BJ (cell line): ENCODE measurements at regions not wholly inside any gene's neighbourhood (a gene's known extent, or its start where the extent isn't known, plus 50 kb on each side); places are given as distances from the start of the nearest gene placed in this dataset.

Experiments used
- CTCF ChIA-PET: fragments of 350-600 bp; formaldehyde crosslinking; extraction: SDS; loops from one replicate; lab custom pipeline; 2021; ENCODE audit warnings: antibody characterized with exemption, inconsistent platforms; lab: Yijun Ruan, JAX
- POLR2A ChIA-PET: fragments of 300-600 bp; sonication (Branson Sonifier 250); formaldehyde crosslinking; extraction: SDS; loops from one replicate; lab custom pipeline; 2021; ENCODE audit warnings: antibody characterized with exemption; lab: Charles Lee
- DNase-seq: peaks from one replicate; pipeline ENCODE4 v3.0.0-alpha.2; 2011; ENCODE audit warnings: low read depth
- H3K27me3 ChIP-seq: 2 replicates; pipeline ENCODE4 v1.6.0; 2011; ENCODE audit warnings: low read length; ENCODE audit not compliant: control insufficient read depth, insufficient read depth
- H3K36me3 ChIP-seq: 2 replicates; pipeline ENCODE4 v1.5.1; 2011; ENCODE audit warnings: low read length; ENCODE audit not compliant: control insufficient read depth, insufficient read depth
- H3K4me3 ChIP-seq: 2 replicates; pipeline ENCODE4 v1.5.1; 2011; ENCODE audit warnings: low read depth, mild to moderate bottlenecking, control low read depth, low read length
- CTCF ChIP-seq: IDR thresholded peaks from 2 replicates; pipeline ENCODE4 v1.5.1; 2011; ENCODE audit warnings: low read depth, mild to moderate bottlenecking, control low read depth, inconsistent platforms, low read length, moderate library complexity; ENCODE audit not compliant: insufficient read depth

GRCh38 chr5:85760519-85760918, 857.2 kb upstream of the COX7C start:
- Histone ChIP-seq H3K4me3 (no peak overlapping the region), H3K36me3 (no peaks in the 10 kb centered on the region), H3K27me3 (no peaks in the 10 kb centered on the region)
- CTCF ChIA-PET = no interaction called here
- POLR2A ChIA-PET = no interaction called here
- DNase-seq = no peak
- no peak for TF ChIP-seq CTCF

DNA sequence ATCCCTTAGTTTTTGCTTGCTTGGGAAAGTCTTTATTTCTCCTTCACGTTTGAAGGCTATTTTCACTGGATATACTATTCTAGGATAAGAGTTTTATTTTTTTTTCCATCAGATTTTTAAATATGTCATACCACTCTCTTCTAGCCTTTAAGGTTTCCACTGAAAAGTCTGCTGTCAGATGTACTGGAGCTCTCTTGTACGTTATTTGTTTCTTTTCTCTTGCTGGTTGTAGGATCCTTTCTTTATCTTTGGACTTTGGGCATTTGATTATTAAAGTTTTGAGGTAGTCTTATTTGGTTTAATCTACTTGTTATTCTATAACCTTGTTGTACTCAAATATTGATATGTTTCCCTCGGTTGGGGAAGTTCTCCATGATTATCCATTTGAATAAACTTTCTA, 848.4 kb upstream of the COX7C start:
- CTCF ChIA-PET = no interaction called here
- TF ChIP-seq CTCF = no peak

GRCh38 chr5:85784746-85785145, 833.0 kb upstream of the COX7C start:
- ChIA-PET CTCF (no interaction called here), POLR2A (no interaction called here)

More for the DNA sequence above, 848.4 kb upstream of the COX7C start:
- Histone ChIP-seq H3K4me3 (no peak overlapping the region), H3K27me3 (no peaks in the 10 kb centered on the region), H3K36me3 (no peaks in the 10 kb centered on the region)
- no peak for DNase-seq
- POLR2A ChIA-PET = no interaction called here

DNA sequence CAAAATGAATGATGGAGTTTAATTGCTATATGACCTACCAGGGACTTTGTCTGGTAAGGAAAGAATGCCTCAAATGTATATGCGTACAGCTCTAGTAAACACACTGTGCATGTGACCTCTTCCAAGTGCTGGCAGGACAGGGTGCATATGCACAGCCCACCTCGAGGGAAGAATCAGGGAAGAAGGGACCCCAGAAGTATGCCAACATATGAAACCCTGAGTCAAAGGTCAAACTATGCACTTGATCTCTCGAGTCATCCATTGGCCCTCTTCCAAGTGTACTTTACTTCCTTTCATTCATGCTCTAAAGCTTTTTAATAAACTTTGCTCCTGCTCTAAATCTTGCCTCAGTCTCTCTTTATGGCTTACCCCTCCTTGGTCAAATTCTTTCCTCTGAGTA, 804.6 kb upstream of the COX7C start:
- TF ChIP-seq CTCF = no peak
- CTCF ChIA-PET = no interaction called here
- no peak for DNase-seq
- POLR2A ChIA-PET = no interaction called here
- Histone ChIP-seq H3K36me3 (no peaks in the 10 kb centered on the region), H3K27me3 (no peaks in the 10 kb centered on the region), H3K4me3 (no peak overlapping the region)

More at GRCh38 chr5:85784746-85785145, 833.0 kb upstream of the COX7C start:
- no peak for DNase-seq
- TF ChIP-seq CTCF = no peak
- H3K4me3 ChIP-seq = no peak overlapping the region
- H3K27me3 ChIP-seq = no peaks in the 10 kb centered on the region
- H3K36me3 ChIP-seq = no peaks in the 10 kb centered on the region

- Histone ChIP-seq H3K27me3 (no peaks in the 10 kb centered on the region), H3K4me3 (no peak overlapping the region), H3K36me3 (no peaks in the 10 kb centered on the region)
- TF ChIP-seq CTCF = no peak
- CTCF ChIA-PET = no interaction called here
- POLR2A ChIA-PET = no interaction called here
- DNase-seq = no peak
These were observed 803.1 kb upstream of the COX7C start for GRCh38 chr5:85814596-85814995.
